GM18502 (cell line): ENCODE measurements at regions not wholly inside any gene's neighbourhood (a gene's known extent, or its start where the extent isn't known, plus 50 kb on each side); places are given as distances from the start of the nearest gene placed in this dataset.
"Not testable (repeated sequence)": the region's sequence is repeated elsewhere in the genome, so short reads cannot be mapped to it uniquely, and the experiment has no call there.

Experiments
- ATAC-seq: cut with Tn5 transposase; IDR thresholded peaks from one replicate; pipeline ENCODE4 v1.9.1; 2021; ENCODE audit warnings: mild to moderate bottlenecking; ENCODE audit not compliant: unreplicated experiment, poor library complexity

DNA sequence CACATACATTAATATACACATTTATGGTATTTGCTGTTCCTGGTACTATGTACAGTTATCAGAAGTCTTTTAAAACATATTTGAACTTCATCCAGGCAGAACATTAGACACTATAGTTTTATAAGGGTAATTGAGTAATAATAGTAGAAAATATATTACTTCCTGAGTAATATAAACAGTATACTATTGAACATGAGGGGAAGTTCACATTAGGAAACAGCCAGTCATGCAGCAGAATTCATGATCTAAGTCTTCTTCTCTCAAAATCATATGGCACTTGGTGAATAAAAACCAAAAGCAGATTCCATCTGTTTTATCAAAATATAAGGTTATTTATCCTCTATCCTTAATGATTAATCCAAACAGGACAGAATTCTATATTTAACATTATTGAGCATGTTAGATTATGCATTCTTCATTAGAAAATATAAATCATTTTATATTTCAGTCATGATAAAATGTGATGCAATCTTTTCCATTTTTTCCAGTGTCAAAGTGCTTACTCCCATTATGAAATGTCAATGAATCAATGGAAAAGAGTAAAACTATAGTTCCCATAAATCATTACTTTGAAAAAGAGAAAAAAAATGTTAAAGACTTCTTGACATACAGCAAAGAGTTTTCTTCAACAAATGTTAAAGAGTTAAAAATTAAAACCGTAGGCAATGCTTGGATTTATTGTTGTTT lies 584.3 kb upstream of the TUSC1 start:
- ATAC-seq, result no peak

DNA sequence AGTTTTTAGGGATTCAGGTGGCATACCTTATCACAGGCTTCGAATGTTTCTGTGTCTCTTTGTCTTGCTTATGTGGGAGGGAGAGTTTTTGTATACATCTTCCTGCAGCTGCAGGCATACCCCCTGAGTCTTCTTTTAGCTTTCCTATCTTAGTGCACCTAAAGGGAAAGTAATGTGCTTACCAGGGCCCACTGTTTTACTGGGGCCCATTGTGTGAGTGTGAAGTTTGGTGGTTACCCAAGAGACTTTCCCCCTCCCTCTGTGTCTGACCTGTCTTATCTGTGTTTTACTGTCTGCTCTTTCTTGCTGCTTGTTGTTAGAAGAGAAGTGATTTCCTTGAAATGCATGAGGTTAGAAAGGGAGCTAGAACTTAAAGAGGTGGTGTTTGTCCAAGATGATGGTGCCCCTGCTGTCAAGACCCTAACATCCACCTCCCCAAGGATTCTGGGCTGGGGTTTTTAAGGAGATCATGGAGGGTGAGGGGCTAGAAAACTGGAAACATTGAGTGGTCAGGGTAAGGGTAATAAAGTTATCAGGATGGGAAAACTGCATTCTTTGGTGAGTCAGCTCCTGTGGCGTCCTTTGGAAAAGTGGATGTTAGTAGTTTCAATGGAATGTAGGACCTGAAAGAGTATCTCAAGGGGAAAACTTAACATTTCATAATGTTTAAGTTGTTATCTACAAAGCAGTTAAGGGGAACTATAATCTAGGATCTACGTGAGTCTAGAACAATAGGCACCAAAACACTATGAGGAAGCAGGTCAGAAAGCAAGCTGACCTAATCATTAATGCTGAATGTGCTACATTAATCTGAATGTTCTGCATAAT lies 583.5 kb upstream of the TUSC1 start:
- no peak for ATAC-seq

DNA sequence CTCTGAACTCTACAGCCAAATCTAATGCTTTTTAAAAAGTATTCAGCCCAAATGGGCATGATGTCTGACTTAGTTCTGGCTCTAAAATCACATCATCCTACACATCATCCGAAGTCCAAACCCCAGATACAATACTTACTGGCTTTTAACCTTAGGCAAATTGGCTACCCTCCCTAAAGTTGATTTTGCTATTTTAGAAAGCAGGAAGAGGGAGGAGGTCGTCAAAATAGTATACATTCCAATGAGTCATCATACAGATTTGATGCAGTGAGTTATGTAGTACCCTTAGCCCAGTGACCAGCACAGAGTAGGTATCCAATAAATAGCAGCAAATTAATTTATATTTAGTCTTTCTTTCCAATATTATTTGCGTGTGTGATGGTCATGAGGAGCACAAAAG lies 582.0 kb upstream of the TUSC1 start:
- ATAC-seq, result no peak

DNA sequence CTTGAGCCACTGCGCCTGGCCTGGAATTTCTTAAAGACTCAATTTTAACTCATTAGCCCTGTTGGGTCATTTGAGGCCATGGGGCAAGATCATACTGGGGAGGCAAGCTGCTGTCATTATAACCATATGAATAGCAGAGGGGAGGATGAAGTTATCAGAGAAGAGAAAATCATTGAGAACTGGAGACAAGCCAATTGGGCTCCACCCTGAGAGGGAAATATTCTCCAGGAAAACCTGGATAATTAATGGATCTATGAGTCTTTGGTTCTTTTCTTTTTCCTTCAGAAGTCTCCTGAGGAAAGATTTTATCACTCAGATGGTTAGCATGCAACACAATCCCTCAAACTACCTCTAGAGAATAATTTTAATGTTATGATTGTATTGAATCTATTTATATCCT lies 569.6 kb upstream of the TUSC1 start:
- no peak for ATAC-seq

DNA sequence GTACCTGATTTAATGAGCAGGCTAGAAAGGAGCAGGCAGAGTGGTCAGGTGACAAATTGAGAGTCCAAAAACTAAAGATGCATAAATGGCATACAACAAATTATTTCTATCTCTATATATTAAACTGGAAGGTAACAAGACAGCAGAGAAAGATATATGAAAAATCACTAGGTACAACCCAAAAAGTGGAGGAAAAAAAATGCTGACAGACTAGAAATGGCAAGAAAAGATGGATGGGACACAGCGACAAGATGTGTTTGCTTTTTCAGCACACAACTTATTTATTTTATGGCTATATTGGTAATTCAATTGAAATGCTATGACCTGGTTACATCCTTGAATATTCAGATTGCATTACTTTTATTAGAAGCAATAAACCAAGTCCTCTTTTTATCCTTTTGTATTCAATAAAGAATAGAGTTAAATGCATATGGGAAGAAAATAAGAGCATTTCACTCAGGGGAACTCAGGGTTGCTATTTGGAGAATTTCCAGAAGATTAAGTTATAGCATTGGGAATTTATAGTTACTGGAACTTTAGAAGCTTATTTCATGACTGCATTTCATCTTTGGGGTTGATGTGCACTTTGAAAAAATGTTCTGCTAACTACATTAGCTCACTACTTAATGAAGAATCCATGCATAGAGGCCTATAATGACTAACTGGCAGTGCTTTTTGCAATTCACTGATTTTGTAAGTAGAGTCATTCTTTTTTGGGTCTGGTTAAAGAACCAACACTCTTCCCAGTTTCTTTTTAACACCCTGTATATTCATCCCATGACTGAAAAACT lies 566.6 kb upstream of the TUSC1 start:
- no peak for ATAC-seq

DNA sequence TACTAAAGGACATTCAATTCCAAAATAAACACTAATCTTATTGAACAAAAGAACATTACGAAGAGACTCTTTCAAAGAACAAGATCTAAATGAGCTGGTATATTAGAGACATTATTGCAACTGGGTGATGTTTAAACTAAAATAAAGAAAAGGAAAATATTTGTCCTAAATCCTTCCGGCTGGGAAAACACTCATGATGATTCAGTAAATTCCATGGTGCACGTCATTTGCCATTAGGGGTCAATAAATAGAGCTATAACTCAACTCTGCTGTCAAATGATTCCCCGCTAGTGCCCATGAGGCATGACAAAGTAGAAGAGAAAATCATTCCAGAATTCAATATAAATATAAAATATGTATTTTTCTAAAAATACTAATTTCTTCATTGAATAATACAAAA lies 565.5 kb upstream of the TUSC1 start:
- no peak for ATAC-seq

DNA sequence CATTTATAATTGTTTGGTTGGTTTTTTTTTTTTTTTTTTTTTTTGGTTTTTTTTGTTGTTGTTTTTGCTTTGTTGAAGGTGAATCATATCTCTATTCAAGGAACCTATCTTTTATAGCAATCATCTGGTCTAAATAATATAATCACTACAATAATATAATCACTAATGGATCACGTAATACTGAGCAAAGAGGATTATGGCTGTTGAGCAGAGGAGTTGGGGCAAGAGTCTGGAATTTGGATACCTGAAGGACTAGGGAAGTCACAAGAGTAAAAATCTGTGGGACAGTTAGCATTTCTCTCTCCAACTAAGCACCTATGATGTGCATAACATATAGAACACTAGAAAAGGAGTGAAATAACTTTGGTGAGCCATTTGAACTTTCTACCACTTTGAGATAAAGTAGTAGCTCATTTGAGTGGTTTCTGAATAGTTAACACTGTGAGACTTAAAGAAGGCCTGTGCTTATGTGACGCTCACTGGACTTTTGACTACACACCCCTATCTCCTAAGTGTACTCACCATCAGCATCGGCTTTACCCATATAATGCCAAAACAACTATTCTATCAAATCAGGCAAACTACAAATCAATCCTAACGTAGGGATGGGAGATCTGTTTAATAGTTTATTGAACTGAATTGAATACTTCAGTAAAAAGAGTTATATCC lies 564.9 kb upstream of the TUSC1 start:
- no peak for ATAC-seq

DNA sequence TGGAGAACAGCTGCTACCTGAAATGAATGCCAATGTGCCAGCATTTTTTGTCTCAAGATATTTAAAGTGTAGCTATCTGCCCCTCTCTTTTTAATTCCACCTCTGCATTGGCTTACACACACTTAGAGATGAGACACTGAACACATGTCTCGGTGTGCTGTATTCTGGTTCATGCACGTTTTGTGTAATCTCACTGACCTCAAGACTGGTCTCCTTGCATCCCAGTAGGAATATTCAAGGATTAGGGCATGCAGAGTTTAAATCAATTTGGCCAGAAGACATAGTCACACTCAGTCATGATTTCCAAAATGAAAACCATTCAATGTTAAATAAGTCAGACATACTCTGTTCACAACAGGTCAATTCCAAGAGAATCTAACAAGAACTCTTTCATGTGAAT lies 561.8 kb upstream of the TUSC1 start:
- no peak for ATAC-seq

DNA sequence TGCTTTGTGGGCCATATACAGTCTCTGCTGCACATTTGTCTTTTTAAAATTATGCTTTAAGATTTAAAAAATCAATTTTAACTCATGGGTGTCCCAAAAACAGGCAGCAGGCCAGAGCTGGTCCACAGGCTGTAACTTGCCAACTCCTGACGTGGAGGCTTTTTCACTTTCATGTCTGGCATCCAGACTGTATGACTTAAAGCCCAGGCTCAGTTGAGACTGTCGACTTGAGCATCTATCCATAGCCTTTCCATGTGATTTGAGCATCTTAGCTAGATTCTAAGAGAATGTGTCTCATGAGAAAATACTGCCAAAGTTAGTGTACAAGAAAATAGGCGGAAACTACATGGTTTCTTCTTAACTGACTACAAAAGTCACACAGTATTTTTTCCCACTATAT lies 559.0 kb upstream of the TUSC1 start:
- no peak for ATAC-seq

DNA sequence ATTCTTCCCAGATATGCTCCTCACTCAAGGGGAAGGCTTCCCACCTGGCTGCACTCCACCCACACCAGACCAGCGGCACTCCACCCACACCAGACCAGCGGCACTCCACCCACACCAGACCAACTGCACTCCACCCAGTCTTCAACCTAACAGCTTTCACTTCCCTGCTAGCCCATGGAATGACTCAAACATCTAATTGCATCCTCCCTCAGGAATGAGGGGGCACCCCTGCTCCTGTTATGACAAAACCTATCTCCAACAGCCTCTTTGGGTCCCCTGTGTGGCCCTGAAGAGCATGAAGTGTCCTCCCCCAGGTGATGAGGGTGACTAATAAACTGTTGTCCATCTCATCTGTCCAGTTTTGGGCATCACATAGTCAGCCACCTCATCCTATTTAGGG lies 556.6 kb upstream of the TUSC1 start:
- no peak for ATAC-seq

DNA sequence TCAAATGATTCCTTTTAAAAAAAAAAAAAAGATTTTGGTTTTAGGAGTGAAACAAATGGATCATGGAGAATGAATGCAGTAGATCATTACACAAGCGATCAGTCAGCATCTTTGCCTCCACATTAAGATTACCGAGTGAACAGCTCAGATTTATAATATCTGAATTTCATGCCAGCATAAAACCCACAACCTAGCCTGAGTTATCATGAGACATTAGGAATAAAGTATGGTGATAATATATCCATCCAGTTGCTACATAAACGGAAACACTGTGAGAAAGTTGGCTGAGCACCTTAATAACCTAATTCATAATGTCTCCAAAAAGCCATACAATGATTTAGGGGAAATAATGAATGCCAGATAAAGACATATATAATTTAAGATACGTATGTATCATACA lies 553.1 kb upstream of the TUSC1 start:
- ATAC-seq, result no peak

DNA sequence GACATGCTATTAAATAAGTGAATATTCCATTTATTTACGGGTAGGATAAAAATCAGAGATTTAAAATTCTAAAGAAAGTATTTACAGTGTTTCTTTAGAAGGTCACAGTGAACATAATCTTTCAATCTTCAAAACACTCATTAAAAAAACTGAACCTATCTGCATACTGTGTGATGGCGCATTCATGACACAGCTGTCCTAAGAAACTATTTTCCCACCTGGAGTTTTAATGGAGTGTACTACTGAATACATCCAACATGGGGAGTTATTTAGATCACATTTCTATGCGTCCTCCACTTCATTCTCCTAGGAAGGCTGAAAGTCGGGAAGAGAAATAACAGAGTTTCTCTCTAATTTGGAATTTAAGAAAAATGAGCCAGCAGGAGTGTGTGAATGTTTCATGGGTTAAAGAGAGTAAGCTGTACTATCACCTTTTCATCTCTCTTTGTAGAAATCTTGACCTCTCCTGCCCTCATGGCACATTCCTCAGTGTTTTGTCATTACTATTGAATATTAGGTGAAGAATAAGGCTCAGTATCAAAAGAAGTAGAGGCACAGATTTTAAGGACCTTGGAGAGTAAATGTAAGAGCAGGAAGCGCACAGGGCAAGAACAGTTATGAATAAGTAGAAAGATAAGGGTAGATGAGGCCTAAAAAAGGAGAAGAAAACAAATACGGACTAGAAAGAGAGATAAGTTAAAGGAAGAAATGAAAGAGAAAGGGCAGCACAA lies 551.2 kb upstream of the TUSC1 start:
- ATAC-seq, result no peak

DNA sequence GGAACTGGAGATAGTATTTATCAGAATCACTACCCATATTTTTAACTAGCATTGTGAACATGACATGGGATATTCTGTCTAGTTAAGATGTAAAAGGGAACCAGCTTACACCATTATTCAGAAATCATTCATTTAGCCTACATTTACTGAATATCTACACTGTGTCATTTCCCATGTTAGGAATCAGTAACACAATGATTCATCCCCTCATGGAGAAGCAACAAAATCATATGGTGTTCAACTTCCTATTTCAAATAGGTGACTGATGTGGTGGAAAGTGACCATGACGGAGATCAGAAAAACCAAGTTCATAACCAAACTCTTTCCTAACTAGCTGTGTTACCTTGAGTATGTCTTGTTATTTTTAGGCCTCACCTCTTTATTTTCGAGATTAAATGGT lies 550.0 kb upstream of the TUSC1 start:
- ATAC-seq, result no peak

DNA sequence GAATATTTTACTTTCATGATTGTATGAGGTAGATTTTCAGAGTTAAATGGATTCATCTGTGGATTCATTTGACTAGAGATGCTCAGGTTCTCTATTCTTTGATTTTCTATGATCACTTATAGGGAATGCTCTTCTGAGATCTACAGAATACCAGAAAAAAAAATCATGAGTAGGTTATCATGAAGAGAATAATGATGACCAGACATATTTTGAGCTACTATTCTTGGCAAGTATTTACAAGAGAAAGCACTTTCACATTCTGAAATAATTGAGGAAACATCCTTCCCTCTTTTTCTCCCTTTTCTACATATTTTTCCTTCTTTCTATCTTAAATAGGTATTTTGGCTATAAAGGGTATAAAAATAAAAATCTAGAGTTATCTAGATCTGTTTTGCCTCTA lies 543.0 kb upstream of the TUSC1 start:
- no peak for ATAC-seq

DNA sequence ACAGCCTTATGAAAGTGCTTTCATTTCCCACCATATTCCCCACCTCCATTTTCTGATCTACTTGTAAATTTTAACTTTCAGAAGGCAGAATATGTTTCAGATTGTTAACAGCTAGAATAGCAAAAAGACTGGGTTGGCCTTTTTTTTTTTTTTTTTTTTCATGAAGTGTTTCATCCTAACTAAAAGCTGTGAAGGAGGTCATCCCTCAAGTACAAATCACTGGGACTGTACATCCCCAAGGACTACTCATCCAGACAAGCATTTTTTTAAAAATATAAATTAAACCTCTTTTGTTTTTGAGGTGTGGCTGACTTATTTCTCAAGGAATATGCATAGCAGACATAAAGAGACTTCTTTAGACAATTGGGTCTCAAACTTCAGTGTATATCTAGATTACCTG lies 542.1 kb upstream of the TUSC1 start:
- no peak for ATAC-seq

DNA sequence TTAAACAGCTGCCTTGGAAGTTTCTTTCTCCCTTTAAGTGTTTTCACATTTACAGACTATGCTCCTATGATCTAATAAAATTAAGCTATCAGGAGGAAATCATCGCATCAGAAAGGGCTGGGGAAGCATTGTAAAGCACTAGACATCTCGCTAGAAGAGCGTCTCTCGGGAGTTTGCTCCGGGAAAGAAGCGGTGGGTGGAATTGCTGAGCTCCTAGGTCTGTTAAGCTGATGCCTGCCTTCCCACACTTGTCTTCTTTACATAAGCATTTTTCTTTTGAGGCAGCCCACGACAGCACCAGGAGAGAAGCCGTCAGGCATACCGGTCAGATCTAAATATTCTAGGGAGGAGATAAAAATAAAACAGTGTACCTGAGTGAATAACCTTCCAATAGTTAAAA lies 541.7 kb upstream of the TUSC1 start:
- ATAC-seq, result no peak

DNA sequence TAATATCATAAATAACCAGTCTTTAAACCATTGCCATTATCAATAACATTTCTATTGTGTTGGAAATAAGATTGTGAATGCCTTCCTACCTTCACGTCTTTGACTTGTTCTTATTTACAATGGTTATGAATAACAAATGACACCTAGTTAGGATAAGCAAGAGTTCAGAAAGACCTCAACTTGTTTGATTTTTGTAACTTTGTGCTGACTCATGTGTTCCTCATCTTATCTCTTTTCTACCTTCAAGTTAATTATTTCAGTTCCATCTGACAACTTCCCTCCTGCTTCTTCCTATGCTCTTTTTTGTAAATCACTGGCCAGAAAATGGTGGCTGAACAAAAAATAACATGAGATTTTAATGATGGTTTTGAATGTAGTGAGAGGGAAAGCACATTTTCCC lies 538.5 kb upstream of the TUSC1 start:
- ATAC-seq, result no peak

DNA sequence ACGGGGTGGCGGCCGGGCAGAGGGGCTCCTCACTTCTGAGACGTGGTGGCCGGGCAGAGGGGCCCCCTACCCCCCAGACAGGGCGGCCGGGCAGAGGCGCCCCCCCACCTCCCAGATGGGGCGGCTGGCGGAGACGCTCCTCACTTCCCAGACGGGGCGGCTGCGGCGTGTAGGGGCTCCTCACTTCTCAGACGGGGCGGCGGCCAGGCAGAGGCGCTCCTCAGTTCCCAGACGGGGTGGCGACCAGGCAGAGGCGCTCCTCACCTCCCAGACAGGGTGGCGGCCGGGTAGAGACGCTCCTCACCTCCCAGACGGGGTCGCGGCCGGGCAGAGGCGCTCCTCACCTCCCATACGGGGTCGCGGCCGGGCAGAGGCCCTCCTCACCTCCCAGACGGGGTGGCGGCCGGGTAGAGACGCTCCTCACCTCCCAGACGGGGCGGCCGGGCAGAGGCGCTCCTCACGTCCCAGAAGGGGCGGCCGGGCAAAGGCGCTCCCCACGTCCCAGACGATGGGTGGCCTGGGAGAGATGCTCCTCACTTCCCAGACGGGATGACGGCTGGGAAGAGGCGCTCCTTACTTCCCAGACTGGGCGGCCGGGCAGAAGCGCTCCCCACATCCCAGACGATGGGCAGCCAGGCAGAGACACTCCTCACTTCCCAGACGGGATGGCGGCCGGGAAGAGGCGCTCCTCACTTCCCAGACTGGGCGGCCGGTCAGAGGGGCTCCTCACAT lies 536.6 kb upstream of the TUSC1 start:
- ATAC-seq, result not testable (repeated sequence)

DNA sequence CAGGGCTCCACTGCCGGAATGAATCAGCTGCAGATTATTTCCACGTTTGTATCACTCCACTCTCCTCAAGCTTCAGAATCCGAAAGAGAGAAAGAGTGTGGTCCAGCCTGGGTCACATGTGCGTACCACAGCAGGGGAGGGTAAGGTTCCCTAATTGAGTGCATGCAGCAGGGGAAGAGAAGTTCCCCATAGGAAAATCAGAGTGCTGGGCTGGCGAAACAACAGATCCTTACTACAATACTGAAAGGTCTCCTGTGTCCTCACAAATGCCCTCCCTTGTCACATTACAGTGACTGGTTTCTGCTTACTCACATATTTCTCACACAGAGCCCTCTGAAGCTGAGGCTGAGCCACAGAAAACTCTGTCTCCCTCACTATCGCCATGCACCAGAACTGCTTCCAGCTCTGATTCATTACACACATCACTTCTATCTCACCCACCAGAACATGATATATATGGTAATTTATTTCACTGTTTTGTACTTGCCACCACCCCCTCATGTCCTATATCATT lies 532.2 kb upstream of the TUSC1 start:
- no peak for ATAC-seq
